HuH-7 (cell line): ENCODE measurements at regions not wholly inside any gene's neighbourhood (a gene's known extent, or its start where the extent isn't known, plus 50 kb on each side); places are given as distances from the start of the nearest gene placed in this dataset.

Experiments
- DNase-seq: peaks from one replicate; pipeline ENCODE4 v3.0.0; 2011; ENCODE audit warnings: low spot score

DNA sequence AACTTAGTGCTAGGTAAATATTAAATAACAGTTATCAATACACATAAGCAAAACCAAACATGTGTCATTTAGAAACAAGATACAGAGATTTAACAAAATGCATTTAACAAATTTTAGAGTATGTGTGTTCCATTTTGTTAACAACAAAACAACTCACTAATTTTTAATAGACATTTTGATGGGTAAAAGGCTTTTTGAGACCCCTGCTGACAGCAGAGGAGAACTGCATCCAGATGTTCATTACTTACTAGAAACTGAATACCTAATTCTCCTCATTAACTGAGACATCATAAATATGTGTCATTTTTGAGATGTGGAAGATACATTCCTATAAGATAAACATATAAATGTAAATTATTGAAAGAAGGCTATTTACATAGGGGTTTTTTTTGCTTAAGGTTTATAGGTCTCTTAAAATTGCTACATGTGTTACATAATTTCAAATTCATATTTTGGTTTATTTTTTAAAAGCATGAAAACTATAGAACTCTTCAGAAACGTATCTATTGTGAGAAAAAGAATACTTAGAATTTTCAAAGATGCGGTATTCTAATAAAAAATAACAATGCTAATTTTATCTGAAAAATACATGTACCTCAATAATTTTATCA lies 1009.8 kb downstream of the TUSC7 start:
- DNase-seq, result peak; percentile 4

DNA sequence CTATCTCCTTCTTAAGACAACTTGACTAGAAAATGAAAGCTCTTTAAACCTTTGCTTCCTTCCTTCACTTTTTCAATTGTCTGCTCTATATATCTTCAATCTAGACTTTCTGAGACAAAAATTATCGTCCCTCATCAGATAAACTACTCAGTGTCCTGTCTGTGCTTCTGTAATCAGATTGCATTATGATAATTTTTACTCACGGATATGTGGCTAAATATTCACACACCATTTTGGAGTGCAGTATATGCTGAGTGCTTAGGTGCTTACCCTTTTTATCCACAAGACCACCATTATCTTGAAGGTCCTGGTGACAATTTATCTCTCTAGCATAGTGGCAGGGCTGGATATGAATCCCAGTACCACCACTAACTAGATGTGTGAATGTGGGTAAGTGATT lies 1012.3 kb downstream of the TUSC7 start:
- no peak for DNase-seq

DNA sequence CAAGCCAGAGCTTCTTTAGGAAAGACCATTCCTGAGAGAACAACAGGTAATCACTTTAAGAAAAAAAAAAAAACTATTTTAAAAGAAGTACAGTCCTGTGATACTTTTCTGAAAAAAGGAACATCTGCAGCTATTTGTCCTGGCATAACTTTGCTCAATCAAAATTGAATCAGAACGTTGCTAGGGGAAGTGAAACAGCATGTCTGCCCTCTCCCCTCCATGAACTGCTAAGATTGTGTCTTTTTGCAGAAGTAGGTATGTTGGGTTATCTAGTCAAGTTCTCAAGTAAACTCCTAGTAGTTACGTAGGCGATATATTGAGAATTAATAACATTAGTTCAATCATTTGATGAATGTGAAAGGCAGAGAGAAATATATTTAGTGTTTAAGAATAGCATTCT lies 1013.3 kb downstream of the TUSC7 start:
- no peak for DNase-seq

DNA sequence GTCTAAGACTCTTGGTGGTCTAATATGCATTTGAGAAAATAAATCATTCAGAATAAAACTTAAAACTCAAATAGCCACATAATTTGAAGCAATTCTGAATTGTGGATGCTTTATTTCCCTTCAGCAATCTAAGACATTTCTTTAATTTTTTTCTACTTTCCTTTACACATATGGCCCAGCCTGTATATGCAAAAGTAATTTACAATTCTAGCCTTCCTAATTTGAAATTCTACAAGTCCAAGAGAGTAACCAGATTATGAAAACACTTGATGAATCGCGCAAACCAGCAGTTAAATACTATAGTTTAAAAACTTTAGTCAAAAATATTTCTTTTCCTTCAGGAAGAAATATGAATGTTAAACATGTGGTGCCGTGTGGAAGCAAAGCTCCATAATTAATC lies 1014.2 kb downstream of the TUSC7 start:
- DNase-seq, result no peak

DNA sequence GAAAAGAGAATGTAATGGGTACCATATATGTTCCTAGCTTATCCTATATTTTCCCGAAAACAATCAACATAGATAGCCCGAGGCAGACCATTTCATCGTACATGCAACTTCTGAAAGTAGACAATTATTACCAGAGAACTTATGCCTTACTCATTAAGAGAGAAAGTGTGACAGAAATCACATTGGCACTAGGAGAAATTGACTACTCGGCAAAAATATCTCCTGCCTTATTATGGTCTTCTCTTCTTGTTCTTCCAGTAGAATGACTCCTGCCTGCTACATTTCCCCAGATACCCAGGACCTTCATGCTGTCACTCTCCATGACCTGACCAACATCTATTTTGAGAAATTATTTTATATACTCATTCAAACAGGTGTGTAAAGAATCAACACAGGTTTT lies 1015.7 kb downstream of the TUSC7 start:
- DNase-seq, result no peak

DNA sequence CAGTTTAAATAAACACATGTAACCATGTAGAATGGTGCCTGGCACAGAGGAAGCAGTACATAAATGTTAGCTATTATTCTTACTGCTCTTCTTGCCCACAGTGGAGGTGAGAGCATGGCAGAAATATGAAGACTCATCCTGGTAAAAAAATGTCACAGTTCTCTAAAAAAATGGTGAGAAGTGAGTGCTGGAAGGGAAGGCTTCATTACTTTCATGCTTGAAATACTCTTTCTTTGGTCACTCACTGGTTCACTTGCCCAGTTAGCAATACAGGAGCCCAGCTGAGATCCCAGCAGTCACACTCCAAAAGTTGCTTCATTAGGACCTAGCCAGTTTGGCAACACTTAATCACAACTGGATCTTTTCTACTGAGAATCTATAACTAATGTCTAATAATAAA lies 1017.2 kb downstream of the TUSC7 start:
- DNase-seq, result no peak

DNA sequence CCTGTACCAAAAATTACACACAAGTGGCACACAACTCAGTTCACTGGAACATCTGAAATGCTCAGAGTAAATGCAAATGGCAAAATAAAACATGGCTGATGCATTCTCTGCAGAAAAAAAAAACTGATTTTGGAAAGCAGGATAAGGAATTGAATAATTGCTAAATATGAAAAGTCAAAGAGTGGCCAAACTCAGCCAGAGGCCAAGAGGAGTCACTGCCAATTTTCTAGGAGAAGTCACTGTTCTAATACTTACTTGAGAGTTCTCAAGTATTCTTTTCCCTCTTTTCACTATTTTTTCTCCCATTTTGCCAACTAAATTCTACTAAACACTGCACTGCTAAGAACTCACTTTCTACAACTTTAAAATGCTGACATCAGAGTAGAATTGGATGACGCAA lies 1018.6 kb downstream of the TUSC7 start:
- DNase-seq, result no peak

DNA sequence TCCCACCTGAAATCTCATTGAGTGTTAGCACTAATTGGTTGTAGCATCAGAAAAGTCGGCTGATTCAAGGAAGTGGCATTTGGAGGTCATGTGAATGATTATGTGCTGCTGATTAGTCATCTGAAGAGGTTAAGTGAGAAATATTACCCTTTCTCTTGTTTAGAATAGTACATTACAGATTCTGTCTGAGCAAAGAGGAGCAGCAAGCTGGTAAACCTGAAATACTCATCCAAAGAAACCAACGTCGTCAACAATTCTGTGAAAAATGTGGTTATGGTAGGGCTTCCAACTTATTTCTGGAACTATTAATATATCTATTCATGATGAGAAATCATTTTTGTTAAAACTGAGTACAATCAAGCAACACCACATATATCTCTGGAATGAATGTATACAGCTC lies 1024.9 kb downstream of the TUSC7 start:
- no peak for DNase-seq

DNA sequence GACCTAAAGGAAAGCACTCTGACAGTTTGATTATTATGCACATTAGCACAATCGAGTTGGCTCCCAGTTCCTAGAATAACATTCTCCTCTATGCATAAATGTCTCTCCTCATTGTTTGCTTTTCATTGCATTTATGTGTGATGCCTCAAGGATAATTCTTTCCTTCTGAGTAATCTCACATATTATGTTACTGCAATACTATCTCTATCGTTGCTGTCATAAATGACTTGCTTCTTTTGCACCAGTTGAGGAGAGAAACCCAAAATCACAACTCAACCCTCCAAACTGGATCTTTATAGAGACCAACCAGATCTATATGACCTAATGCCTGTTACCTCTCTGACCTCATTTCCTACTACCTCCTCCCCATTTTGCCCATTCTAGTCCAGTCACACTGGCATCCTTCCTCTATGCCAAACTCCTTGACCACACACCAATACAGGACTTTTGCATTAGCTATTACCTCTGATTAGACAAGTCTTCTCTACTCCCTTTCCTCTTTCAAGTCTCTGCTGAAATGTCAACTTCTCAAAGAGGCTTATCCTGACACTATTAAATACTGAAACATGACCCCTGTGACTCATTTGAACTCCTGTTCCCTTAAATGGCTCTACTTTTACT lies 1026.0 kb downstream of the TUSC7 start:
- no peak for DNase-seq

DNA sequence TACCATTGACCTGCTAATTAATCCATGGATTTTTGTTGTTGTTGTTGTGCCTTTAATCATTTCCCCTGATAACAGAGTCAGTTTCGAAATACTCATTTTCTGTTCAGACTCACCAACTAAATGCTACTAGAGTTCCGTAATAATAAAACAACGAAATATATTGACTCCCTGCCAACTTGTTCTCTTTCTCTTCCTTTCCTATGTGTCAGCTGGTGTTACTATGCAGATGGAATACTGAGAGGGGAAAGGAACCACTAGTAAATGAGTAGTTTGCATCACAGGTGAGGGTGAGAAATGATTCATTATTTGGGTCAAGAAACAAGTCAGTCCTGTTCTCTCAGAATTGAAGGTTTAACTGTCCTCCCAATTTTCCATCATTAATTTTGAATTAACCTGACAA lies 1027.3 kb downstream of the TUSC7 start:
- DNase-seq, result no peak

DNA sequence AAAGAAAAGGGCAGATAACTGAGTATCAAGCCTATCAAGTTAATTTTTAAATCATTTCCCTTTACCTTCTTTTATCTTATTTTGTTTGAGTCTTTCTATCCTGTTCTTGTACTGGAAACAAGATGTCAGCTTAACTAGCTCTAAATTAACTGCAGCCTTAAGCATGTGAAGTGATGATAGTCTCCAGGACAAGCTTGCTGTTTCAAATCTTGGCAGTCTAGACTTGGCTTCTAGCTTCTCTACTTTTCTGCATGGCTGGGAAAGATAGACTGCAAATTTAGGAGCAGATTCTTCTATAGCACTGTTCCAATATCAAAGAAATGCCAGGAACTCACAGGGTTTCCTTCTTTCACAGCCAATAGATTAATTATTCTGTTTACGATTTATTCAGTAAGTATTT lies 1034.4 kb downstream of the TUSC7 start:
- no peak for DNase-seq

DNA sequence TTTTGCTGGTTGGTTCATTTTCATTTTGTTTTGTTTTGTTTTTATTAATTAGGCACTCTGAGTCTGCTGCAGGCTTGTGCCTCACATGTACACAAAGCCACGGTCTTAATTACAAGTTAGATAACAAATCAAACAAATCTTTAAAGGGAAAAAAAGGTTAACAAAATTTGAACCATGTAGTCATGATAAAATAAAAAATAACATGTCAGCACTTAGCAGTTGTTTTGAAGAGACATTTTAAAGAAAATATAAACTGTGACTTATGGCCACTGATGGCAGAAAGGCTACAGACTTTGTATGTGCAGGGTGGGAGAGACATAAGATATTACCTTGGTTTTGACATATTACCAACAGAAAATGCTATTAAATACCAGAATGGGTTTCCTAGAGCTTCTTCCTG lies 1035.4 kb downstream of the TUSC7 start:
- DNase-seq, result no peak

DNA sequence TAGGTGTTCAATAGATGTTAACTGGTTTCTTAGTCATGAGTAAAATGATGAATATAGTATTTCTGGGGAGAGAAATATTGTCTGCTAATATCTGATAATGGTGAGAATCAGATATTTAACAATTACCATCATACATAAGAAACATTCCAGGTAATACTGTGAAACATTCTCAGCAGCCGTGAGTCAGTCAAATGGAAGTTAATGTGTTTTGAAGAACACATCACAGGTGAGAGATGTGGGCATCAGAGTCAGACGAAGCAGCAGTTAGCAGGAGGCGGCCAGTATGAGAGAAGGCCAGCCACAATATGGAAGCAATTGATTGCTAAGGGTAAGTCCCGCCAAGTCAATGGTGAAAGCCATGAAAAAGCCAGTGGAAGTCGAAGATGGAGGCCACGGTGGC lies 1035.9 kb downstream of the TUSC7 start:
- no peak for DNase-seq

DNA sequence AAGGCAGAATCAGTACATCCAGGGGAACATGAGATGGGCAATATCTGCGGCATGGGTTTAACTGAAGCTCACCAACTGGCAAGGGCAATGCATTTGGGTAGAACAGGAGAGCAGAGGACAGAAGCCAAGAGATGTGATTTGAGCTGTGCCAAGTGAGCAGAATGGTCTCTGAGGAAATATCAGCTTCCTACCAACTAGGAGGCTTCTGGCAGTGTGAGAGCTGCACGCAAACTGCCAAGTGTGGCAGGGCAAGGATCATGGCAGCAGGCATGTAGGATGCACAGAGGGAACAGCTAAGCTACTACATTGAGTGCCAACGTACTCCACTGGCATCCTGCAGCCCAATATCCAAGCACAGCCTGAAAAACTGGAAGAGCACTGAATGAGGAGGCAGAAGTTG lies 1036.5 kb downstream of the TUSC7 start:
- no peak for DNase-seq

DNA sequence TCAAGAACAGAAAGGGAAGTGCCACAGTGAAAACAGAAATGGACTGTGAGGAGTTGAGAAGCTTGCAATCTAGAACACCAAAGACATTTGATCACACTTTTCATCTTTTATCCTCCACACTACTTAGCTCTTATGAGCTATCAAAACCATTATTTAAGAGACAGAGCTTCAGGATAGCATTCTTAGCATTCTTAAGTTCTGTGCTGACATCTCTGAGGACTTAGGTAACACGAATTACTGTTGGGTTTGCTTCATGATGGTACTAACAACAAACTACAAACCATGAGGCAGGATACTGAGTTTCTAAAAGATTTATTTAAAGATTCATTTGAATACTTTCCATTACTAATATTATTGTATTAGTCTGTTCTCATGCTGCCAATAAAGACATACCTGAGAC lies 1038.6 kb downstream of the TUSC7 start:
- DNase-seq, result no peak

DNA sequence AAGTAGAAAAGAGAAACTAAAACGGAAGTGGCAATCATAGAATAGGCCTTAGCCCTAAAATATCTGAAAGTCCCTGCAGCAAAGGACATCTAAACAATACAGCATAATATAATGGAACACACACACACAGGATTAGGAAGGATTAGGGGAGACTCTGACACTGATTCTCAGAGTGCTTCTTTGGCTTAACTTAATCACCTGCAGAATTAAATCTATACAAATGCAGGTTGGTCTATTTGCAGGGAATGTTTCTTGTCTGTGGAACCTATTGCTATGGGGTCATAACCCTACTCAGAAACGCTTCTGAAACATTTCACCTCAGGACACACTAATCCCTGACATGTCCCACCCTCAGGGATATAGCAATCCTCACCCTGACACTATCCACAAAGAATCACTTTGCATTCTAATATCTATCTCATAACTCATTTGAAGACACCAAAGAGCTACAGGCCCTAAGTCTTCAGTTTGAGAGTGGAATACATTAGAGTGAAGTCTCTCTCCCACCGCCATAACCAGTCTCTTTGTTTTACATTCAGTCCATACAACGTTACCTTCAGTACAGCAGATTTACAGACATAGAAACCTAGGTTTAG lies 1041.2 kb downstream of the TUSC7 start:
- DNase-seq, result no peak

DNA sequence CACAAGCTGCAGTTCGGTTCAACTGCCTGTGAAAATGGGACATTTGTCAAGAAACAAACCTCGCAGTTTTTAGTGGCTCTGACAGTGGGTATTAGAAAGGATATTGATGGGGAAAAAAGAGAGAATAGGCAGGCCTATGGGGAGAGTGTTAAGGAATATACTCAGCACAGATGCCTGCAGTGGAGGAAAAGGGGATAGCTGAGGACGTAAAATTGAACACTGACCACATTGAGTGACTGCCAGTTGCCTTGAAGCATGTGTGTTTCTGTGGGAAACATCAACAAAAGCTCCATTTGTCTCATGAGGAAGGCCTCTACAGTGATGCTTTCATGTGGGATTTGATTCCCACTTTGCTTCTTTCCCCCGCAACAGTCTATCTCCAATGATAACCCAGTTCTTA lies 1042.1 kb downstream of the TUSC7 start:
- no peak for DNase-seq

DNA sequence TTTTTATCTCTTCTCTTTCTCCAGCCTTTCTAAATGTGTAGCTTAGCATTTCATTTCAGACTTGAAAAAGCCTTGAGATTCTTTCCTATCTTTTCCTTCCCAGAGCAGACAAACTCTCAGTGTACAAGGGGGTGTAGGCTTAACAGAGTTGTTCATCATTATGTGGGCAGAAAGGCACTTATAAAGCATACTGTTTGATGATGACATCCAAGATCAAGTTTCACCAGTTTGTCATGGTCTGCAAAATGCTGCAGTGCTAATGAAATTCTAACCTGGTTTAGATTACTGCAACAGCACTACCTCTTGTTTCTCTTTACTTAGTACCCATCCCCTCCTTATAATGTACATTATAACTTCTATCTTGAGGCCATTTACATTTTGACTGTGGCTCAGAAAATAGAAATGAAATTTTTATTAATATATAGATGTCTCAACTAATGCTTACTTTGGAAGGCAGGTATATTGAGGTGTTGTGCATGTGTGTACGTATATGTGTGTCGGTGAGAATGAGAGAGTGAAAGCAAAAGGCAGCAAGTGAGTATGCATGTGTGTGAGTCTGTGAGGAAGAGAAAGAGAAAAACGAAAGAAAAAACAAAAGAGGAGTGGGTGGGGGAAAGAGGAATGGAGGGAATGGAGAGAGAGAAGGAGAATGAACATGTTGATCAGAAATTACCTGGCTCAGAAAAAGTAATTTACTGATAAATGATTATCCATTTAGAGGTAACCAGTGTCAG lies 1043.6 kb downstream of the TUSC7 start:
- DNase-seq, result no peak

DNA sequence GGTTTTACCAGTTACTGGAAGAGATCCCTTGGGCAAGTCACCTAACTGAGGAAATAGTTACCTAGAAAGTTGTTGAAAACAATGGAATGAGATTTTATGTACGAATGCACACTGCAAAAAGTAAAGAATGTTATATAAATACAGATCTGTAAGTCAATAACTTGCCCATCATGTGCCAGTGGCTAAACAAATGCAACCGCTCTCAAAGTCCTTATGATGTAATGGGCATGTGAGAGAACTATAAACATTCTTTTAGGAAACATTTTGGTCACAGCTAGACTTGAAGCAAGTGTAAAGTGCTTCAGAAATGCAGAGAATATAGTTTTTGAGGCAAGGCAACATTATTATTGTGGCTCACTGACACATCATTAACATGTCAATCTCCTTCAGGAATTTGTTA lies 1044.5 kb downstream of the TUSC7 start:
- DNase-seq, result no peak

DNA sequence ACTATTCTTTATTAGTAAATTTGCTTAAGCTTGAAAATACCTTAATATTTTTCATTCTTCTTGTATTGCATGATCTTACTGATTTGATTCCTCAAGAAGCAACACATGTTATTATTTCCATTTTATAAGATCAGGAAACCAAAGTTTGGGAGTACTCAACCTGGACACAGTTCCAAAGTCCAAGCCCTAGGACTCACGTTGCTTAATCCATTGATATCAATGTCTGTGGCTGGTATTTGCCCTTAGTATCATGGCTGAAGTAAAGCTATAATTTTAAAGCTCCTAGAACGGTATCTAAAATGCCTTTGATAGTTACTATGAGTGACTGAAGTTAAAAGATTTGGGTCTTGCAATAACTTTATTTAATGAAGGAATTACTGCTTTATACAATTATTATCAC lies 1045.3 kb downstream of the TUSC7 start:
- DNase-seq, result no peak

DNA sequence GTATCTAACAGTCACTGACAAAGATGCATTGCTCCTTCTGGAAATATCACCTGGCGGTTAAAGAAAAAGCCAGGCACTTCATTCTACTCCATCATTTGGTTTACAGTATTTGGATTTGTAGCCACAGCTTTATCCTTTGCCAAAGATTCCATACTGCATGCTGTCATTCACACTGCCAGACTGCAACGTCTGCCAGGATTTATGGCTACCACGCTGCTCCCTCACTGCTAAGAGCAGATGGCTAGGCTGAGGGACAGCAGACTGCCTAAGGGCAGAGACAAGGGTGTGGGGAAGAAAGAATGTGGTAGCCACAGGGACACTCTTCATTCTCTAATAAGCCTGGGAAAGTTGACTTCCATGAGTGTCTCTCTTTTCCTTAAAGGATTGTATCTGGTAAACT lies 1047.0 kb downstream of the TUSC7 start:
- no peak for DNase-seq

DNA sequence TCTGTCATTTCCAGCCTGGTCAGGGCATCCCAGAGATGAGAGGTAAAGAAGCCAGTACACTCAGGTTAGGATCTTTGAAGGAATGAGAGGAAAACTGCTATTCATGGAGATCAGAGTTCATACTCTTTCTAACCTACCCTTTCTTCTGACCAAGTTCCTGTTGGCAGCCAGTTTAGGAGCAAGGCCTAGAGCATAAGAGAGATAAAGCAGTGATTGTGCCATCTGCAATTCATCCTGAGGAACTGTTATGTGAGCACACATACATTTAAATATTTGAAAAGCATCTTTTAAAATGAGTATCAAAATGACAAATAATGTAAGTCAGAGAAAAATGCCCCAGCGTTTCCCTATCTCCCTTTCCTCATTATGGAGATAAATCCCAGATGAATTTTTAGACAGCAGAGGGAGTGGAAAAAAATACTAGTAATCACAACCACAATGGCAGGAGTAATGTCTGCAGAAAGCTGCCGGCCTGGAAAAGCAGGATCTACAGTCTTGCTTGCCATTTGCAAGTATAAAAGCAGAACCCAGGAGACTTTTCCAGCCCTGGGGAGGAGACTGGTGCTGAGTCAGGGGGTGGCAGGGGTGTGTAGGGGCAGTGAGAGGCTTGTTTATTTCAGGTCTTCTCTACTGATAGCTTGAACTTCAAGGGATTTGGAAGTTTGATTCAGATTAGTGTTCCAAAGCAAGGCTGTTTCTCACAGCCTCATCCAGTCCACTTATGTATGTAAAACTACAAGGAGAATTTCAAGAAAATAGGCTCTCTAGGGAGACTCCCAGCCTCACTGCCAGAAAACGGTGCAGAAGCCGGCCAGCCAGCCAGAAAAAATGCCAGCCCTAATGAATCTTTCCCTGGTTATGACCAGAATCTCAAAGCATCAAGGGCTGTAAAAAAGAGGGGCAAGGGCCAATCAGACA lies 1052.4 kb downstream of the TUSC7 start:
- no peak for DNase-seq
